ENCODE measurements at regions not wholly inside any gene's neighbourhood (a gene's known extent, or its start where the extent isn't known, plus 50 kb on each side); places are given as distances from the start of the nearest gene placed in this dataset.
"Not testable (repeated sequence)": the region's sequence is repeated elsewhere in the genome, so short reads cannot be mapped to it uniquely, and the experiment has no call there.

DNA sequence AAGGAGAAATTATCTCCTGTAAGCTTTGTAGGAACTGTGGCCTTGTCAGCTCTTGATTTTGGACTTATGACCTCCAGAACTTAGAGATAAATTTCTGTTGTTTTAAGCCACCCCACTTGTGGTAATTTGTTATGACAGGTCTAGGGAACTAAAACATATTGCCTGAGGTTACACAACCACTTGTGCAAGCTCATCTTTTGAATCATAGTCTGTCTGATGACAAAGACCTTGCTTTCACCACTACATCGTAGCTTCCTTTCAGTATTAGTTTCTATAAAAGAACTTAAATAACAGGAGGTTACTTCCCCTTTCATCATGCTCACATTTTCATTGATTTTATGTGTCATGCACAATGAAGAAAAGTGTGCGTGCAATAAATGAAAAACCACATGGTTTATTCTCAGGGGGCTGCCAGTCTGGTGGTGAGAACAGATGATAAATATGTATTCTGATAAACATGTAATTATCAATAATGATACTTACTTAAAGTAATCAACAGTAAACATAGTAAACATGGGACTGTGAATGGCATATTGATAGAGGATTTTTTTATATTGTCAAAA lies 690.0 kb upstream of the HS3ST1 start:
- 56 to 65% (median 62%) methylated on average over 2 of the region's 2 CpGs for WGBS, 3 donors
- DNase-seq: no peak
- H3K9me3 ChIP-seq: peaks cover 6% of the 10 kb centered on the region
- TF ChIP-seq, protein P1, sequence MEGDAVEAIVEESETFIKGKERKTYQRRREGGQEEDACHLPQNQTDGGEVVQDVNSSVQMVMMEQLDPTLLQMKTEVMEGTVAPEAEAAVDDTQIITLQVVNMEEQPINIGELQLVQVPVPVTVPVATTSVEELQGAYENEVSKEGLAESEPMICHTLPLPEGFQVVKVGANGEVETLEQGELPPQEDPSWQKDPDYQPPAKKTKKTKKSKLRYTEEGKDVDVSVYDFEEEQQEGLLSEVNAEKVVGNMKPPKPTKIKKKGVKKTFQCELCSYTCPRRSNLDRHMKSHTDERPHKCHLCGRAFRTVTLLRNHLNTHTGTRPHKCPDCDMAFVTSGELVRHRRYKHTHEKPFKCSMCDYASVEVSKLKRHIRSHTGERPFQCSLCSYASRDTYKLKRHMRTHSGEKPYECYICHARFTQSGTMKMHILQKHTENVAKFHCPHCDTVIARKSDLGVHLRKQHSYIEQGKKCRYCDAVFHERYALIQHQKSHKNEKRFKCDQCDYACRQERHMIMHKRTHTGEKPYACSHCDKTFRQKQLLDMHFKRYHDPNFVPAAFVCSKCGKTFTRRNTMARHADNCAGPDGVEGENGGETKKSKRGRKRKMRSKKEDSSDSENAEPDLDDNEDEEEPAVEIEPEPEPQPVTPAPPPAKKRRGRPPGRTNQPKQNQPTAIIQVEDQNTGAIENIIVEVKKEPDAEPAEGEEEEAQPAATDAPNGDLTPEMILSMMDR (IDR thresholded peaks at IDR 0.05): no peak
- H3K4me3 ChIP-seq: no peak overlapping the region
- intact Hi-C loops (cut with DNase I): no loop called here
- ATAC-seq: no peak
- no peaks in the 10 kb centered on the region for H3K4me1 ChIP-seq
- H3K27me3 ChIP-seq (ENCODE audit: insufficient read depth in 3 of 3, low read length in 2 of 3): no peaks in the 10 kb centered on the region
- H3K27ac ChIP-seq: no peak overlapping the region
- H3K36me3 ChIP-seq (ENCODE audit: insufficient read depth in 1 of 2, low read depth in 1 of 2): no peaks in the 10 kb centered on the region

GRCh38 chr4:12116009-12116552 lies 687.4 kb upstream of the HS3ST1 start:
- Histone ChIP-seq H3K9me3 (peaks cover 6% of the 10 kb centered on the region), H3K27me3 (ENCODE audit: insufficient read depth in 3 of 3, low read length in 2 of 3) (no peaks in the 10 kb centered on the region), H3K27ac (no peak overlapping the region), H3K4me1 (no peaks in the 10 kb centered on the region), H3K36me3 (ENCODE audit: insufficient read depth in 1 of 2, low read depth in 1 of 2) (no peaks in the 10 kb centered on the region), H3K4me3 (no peak overlapping the region)
- ATAC-seq: no peak
- intact Hi-C loops (cut with DNase I): no loop called here
- DNase-seq: peak in 1 of 2 donors; percentile 19
- WGBS, 3 donors: 85 to 89% (median 87%) methylated on average over 3 of the region's 3 CpGs
- TF ChIP-seq, protein P1 (IDR thresholded peaks at IDR 0.05): no peak

GRCh38 chr4:12110627-12111026 lies 681.9 kb upstream of the HS3ST1 start:
- Histone ChIP-seq H3K36me3 (ENCODE audit: insufficient read depth in 1 of 2, low read depth in 1 of 2) (no peaks in the 10 kb centered on the region), H3K27me3 (ENCODE audit: insufficient read depth in 3 of 3, low read length in 2 of 3) (no peaks in the 10 kb centered on the region), H3K27ac (no peak overlapping the region), H3K9me3 (peaks cover 6% of the 10 kb centered on the region), H3K4me3 (no peak overlapping the region), H3K4me1 (no peaks in the 10 kb centered on the region)
- ATAC-seq (no peak), DNase-seq (no peak)
- 90 to 98% (median 91%) methylated on average over 3 of the region's 3 CpGs for WGBS, 3 donors
- TF ChIP-seq, protein P1 (IDR thresholded peaks at IDR 0.05): no peak
- intact Hi-C loops (cut with DNase I): no loop called here

DNA sequence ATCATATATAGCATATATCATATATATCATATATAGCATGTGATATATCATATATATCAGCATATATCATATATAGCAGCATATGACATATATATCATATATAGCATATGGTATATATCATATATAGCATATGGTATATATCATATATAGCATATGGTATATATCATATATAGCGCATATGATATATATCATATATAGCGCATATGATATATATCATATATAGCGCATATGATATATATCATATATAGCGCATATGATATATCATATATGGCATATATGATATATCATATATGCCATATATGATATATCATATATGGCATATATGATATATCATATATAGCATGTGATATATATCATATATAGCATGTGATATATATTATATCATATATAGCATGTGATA lies 680.4 kb upstream of the HS3ST1 start:
- H3K4me1 ChIP-seq; H3K36me3 ChIP-seq (ENCODE audit: insufficient read depth in 1 of 2, low read depth in 1 of 2); ATAC-seq; H3K27me3 ChIP-seq (ENCODE audit: insufficient read depth in 3 of 3, low read length in 2 of 3); H3K27ac ChIP-seq; intact Hi-C loops (cut with DNase I); DNase-seq; H3K4me3 ChIP-seq; H3K9me3 ChIP-seq: not testable (repeated sequence)
- 59 to 96% (median 95%) methylated on average over 4 of the region's 4 CpGs for WGBS, 3 donors

GRCh38 chr4:12105519-12105918 lies 676.8 kb upstream of the HS3ST1 start:
- no peak for ATAC-seq
- WGBS, 3 donors: 76 to 83% (median 79%) methylated on average over 5 of the region's 5 CpGs
- no peak overlapping the region for H3K4me3 ChIP-seq

DNA sequence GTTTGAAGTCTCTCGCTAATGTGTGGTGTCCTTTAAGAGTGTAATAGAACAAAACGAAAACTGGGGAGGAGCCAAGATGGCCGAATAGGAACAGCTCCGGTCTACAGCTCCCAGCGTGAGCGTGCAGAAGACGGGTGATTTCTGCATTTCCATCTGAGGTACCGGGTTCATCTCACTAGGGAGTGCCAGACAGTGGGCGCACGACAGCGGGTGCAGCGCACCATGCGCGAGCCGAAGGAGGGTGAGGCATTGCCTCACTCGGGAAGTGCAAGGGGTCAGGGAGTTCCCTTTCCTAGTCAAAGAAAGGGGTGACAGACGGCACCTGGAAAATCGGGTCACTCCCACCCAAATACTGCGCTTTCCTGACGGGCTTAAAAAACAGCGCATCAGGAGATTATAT lies 661.2 kb upstream of the HS3ST1 start:
- intact Hi-C loops (cut with DNase I); DNase-seq; H3K4me3 ChIP-seq; H3K27me3 ChIP-seq (ENCODE audit: insufficient read depth in 3 of 3, low read length in 2 of 3); ATAC-seq; H3K36me3 ChIP-seq (ENCODE audit: insufficient read depth in 1 of 2, low read depth in 1 of 2); H3K9me3 ChIP-seq; H3K27ac ChIP-seq; H3K4me1 ChIP-seq: not testable (repeated sequence)
- 91 to 95% (median 92%) methylated on average over 19 to 21 of the region's 21 CpGs for WGBS, 3 donors

More at GRCh38 chr4:12105519-12105918, 676.8 kb upstream of the HS3ST1 start:
- no peak for DNase-seq
- Histone ChIP-seq H3K9me3 (no peaks in the 10 kb centered on the region), H3K27me3 (ENCODE audit: insufficient read depth in 3 of 3, low read length in 2 of 3) (no peaks in the 10 kb centered on the region), H3K27ac (no peak overlapping the region), H3K4me1 (no peaks in the 10 kb centered on the region), H3K36me3 (ENCODE audit: insufficient read depth in 1 of 2, low read depth in 1 of 2) (no peaks in the 10 kb centered on the region)
- TF ChIP-seq, protein P1 (IDR thresholded peaks at IDR 0.05): no peak
- intact Hi-C loops (cut with DNase I): no loop called here
